ENCODE measurements at regions not wholly inside any gene's neighbourhood (a gene's known extent, or its start where the extent isn't known, plus 50 kb on each side); places are given as distances from the start of the nearest gene placed in this dataset.

GRCh38 chr1:23639460-23640095 is 52.0 kb upstream of the RPL11 start:
- DNase-seq = no peak

- DNase-seq = no peak
These were observed 52.8 kb upstream of the RPL11 start for GRCh38 chr1:23638786-23639241.

GRCh38 chr1:23638188-23638619 is 53.4 kb upstream of the RPL11 start:
- no peak for DNase-seq

GRCh38 chr1:23636009-23636408 is 55.6 kb upstream of the RPL11 start:
- DNase-seq = no peak

- peak; percentile 52 for DNase-seq
These were observed 56.6 kb upstream of the RPL11 start for GRCh38 chr1:23634840-23635651.

GRCh38 chr1:23634518-23634839 is 57.1 kb upstream of the RPL11 start:
- DNase-seq = no peak

GRCh38 chr1:23632479-23633160 is 59.0 kb upstream of the RPL11 start:
- no peak for DNase-seq

- no peak for DNase-seq
These were observed 61.8 kb upstream of the RPL11 start for GRCh38 chr1:23629708-23630290.

GRCh38 chr1:23628951-23629387 is 62.6 kb upstream of the RPL11 start:
- no peak for DNase-seq

- DNase-seq = no peak
These were observed 64.4 kb upstream of the RPL11 start for GRCh38 chr1:23627069-23627735.

- DNase-seq = no peak
These were observed 65.6 kb upstream of the RPL11 start for GRCh38 chr1:23625929-23626535.

GRCh38 chr1:23625459-23625858 is 66.1 kb upstream of the RPL11 start:
- DNase-seq = no peak

GRCh38 chr1:23624440-23624839 is 65.1 kb upstream of the ID3 start:
- DNase-seq = no peak

- no peak for DNase-seq
These were observed 63.0 kb upstream of the ID3 start for GRCh38 chr1:23622284-23622683.

- no peak for DNase-seq
These were observed 61.3 kb upstream of the ID3 start for GRCh38 chr1:23620605-23621004.

- no peak for DNase-seq
These were observed 60.2 kb upstream of the ID3 start for GRCh38 chr1:23619299-23620188.

GRCh38 chr1:23618586-23619083 is 59.3 kb upstream of the ID3 start:
- no peak for DNase-seq

GRCh38 chr1:23617084-23617521 is 57.8 kb upstream of the ID3 start:
- DNase-seq = no peak

GRCh38 chr1:23616292-23616824 is 57.1 kb upstream of the ID3 start:
- no peak for DNase-seq

- DNase-seq = no peak
These were observed 56.6 kb upstream of the ID3 start for GRCh38 chr1:23615852-23616251.

- no peak for DNase-seq
These were observed 56.1 kb upstream of the ID3 start for GRCh38 chr1:23615423-23615822.

All from hematopoietic multipotent progenitor cell treated with erythropoietin and hydrocortisone succinate and interleukin-3 and kit ligand, for 8 days (in vitro differentiated cells).